22Rv1 (cell line): ENCODE measurements at regions not wholly inside any gene's neighbourhood (a gene's known extent, or its start where the extent isn't known, plus 50 kb on each side); places are given as distances from the start of the nearest gene placed in this dataset.

Experiments
- ZFX ChIP-seq: fragments of 450-650 bp; IDR thresholded peaks from 2 replicates; pipeline ENCODE4 v1.6.1; 2017; ENCODE audit warnings: antibody characterized with exemption, borderline replicate concordance
- TF ChIP-seq, protein P1 (sequence below): fragments of 450-650 bp; IDR thresholded peaks from 2 replicates; pipeline ENCODE4 v1.5.1; 2017; ENCODE audit warnings: mild to moderate bottlenecking

GRCh38 chr12:77736219-77736965 lies 94.3 kb upstream of the NAV3 start:
- TF ChIP-seq, protein P1, sequence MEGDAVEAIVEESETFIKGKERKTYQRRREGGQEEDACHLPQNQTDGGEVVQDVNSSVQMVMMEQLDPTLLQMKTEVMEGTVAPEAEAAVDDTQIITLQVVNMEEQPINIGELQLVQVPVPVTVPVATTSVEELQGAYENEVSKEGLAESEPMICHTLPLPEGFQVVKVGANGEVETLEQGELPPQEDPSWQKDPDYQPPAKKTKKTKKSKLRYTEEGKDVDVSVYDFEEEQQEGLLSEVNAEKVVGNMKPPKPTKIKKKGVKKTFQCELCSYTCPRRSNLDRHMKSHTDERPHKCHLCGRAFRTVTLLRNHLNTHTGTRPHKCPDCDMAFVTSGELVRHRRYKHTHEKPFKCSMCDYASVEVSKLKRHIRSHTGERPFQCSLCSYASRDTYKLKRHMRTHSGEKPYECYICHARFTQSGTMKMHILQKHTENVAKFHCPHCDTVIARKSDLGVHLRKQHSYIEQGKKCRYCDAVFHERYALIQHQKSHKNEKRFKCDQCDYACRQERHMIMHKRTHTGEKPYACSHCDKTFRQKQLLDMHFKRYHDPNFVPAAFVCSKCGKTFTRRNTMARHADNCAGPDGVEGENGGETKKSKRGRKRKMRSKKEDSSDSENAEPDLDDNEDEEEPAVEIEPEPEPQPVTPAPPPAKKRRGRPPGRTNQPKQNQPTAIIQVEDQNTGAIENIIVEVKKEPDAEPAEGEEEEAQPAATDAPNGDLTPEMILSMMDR: 0 out of 2 replicates have a peak, but pooled peaks have one; percentile 20
- TF ChIP-seq ZFX: no peak
